ENCODE measurements at regions not wholly inside any gene's neighbourhood (a gene's known extent, or its start where the extent isn't known, plus 50 kb on each side); places are given as distances from the start of the nearest gene placed in this dataset.
"Not testable (repeated sequence)": the region's sequence is repeated elsewhere in the genome, so short reads cannot be mapped to it uniquely, and the experiment has no call there.

DNA sequence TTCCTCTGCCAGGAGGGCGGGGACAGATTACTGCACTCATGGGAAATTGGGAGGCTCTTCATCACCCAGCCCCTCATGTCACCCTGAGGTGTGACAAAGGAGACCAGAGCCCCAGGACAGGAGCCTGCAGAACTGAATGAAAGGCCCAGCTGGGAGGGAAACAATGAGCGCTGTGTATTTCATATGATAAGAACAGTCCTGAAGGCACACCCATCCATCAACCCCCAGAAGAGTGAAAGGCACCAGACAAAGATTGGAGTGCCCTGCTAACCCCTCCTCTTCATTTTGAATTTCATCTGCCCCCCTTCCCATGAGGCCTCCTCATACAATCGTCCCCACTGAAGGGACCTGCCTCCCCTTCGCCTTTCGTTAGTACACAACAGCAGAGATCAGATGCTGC lies 160.0 kb upstream of the PRICKLE2 start:
- no peak for DNase-seq

- no peak for DNase-seq
These were observed 159.3 kb upstream of the PRICKLE2 start for GRCh38 chr3:64384561-64384960.

DNA sequence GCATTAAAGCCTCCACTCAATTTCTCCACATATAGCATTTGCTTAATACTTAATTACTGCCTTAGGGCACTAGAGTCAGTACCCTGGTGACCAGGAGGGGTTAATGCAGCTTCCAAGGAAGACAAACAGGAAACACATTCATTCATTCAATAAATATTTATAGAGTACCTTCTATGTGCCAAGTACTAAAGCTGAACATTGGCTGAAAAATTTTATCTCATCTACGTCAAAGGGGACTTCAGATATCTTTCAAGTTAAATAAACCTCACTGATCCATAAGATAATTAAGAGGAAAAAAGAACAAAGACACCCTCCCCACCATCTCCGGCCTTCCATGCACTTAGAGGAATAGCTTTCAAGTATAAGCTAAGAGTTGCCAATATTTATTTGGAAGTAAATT lies 156.9 kb upstream of the PRICKLE2 start:
- no peak for DNase-seq

DNA sequence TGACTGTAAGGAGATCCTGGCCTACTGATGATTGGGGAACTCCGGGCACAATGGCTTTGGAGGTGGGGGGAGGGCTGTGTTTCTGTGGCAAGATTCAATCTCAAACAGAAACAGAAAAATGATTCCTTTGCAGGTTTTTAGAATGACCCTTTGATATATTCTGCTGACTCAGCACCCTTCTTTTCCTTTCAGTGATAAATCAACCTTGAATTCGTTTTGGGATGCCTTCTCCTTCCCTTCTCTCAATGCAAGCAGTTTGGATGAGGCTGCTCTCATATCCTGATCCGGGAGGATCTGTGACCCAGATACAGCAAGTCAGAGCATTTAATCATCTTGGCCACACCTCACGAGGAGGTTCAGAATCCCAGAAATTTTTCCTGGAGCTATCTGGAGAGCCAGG lies 156.1 kb upstream of the PRICKLE2 start:
- no peak for DNase-seq

DNA sequence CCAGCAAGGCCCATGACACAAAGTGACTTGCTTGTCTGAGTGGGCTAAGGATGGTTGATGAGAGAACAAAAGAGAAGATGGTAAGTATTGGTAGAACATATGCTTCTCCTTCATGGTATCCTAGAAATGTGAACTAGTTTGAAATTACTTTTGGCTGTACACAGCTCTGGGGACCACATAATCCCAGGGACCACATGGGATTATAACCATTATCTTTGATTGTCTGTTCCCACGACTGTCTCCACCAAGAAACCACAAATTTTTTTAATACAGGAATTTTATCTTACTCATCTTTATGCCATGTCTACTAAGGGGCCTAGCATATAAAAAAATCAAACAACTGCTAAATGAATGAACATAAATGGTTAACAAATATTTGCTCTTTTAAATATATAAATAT lies 155.3 kb upstream of the PRICKLE2 start:
- DNase-seq, result no peak

- DNase-seq, result no peak
These were observed 154.0 kb upstream of the PRICKLE2 start for GRCh38 chr3:64379221-64379620.

- no peak for DNase-seq
These were observed 152.7 kb upstream of the PRICKLE2 start for GRCh38 chr3:64377942-64378341.

- DNase-seq, result no peak
These were observed 150.5 kb upstream of the PRICKLE2 start for GRCh38 chr3:64375737-64376136.

- DNase-seq, result no peak
These were observed 144.1 kb upstream of the PRICKLE2 start for GRCh38 chr3:64369390-64369789.

DNA sequence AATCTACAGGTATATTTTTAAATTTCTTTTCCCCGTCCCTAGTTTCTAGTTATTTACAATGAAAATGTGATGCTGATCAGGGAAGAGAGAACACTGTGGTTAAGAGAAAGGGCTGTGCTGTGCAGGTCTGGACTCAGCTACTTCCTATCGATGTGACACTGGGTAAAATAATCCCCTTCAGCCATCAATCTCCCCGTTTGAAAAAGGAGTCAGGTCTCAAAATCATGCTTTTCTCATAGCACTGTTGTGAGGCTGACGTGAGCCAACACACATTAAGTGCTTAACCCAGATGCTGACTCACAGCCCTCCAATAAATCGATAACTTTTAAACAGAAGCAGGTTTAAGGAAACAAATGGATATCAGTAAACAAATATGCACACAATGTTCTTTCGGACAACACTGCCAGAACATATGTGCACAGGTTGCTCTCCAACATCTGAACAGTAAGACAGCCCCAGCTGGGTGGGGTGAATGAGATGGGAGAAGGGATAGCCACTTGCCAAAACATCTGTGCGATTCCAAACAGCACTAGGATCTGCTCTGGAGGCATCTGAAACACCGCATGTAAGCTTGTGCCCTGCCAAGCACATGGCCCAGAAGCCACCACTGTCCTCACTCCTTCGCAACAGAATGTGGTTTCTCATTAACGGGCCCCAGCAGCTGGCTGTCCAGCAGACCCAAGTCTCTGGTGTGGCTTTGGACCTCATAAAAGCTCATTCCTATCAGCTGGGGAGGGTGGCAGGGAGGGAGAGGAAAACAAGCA lies 143.2 kb upstream of the PRICKLE2 start:
- no peak for DNase-seq

GRCh38 chr3:64365877-64366276 lies 140.6 kb upstream of the PRICKLE2 start:
- no peak for DNase-seq

- no peak for DNase-seq
These were observed 138.6 kb upstream of the PRICKLE2 start for GRCh38 chr3:64363842-64364241.

DNA sequence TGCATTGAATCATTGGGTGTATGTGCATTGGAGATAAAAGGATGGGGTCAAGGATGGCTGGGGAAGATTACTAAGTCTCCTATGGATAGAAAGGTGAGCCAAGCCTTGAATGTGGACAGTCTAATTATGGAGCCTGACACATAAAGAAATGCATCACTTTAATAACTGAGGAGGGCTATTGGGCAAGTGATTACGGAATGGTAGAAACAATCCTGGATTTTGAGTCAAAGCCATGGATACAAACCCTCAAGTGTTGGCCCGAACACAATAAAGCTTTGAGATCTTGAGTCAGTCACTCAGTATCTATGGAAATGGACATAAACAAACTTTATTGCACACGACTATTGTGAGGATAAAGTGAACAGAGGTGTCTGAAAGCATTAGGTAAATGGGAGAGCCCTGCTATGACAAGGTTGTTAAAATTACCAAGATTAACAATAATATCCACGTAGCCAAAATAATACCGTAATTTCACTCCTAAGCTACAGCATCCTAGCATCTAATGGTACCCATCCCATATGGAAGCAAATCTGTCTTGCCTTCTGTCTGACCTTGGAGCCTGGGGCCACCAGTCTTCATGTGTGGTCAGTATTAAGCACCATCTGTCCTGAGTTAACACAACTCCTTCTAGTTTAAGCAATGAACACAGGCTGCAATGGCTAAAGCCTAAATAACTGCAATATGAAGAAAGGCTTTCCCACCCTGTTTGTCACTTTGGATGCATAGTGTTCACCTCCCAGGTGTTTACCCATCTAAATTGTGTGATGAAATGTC lies 136.9 kb upstream of the PRICKLE2 start:
- DNase-seq, result no peak

- DNase-seq, result not testable (repeated sequence)
These were observed 135.8 kb upstream of the PRICKLE2 start for GRCh38 chr3:64361036-64361435.

DNA sequence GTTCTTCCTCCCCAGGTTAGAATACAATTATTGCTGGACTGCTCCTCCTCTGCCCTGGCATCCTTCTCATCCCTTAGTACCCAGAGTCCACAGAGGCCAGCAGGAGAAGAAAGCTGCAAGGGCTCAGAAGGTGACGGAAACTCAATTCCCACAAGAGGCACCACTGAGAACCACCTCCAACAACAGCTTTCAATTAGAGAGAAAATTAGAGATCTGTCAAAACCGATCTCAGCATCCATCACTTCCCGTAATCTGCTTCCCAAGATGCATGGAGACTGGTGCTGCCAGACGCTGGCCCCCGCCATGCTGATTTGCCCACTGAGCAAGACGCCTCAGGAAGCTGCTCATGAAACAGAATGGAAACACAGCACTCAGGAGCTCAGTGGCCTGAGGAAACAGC lies 135.0 kb upstream of the PRICKLE2 start:
- no peak for DNase-seq

- DNase-seq, result no peak
These were observed 134.5 kb upstream of the PRICKLE2 start for GRCh38 chr3:64359735-64360134.

DNA sequence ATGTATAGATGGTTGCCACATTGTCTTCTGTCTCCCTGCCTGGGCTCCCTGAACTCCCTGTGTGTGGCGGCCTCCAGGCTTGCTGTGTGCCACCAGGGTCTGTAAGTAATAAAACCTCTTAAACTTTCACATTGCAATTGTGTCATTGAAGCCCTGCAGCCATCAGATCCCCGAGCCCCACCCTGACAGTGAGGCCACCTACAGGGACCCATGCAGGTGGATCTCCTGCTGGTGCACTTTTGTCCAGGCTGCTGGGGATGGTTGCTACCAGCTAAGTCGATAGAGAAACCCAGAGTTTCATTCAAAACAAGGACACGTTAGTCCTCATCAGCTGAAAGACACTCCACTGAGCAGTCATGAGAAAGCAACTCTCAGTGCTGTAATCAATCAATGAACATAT lies 133.6 kb upstream of the PRICKLE2 start:
- DNase-seq, result no peak

- no peak for DNase-seq
These were observed 132.9 kb upstream of the PRICKLE2 start for GRCh38 chr3:64358176-64358575.

DNA sequence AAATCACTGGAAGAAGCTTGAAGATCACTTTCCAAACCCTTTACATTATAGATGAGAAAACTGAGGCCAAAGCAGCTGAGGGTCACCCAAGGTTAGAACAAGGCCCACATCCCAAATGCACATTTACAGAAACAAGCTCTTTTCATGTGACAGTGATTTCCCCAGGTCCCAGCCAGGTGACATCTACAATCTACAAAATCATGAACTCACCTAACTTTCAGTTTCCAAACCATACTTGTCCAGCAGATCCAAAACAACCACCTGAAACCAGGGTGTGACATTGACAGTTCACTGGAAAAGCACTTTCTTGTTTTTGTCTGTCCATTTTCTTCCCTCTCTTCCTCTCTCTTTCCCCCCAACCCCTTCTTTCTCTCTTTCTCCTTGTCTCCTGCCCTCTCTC lies 132.2 kb upstream of the PRICKLE2 start:
- no peak for DNase-seq

DNA sequence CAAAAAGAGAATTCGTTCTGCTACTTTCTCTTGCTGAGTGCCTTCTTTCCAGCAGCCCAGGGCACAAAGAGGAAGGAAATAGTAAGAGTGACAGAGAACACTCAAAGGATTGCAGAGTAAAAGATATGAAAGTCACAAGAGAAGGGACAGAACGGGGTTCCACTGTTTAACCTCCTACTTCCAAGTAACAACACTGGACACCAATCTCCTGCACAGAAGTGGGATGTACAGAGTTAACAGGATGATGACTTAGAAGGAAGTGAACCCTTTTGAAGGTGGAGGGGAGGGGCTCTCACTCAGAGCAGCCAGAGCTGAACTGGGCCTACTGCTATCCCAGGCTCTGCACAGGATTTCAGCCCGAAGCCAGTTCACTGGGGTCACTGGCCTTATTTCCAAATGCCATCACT lies 130.1 kb upstream of the PRICKLE2 start:
- DNase-seq, result no peak

DNA sequence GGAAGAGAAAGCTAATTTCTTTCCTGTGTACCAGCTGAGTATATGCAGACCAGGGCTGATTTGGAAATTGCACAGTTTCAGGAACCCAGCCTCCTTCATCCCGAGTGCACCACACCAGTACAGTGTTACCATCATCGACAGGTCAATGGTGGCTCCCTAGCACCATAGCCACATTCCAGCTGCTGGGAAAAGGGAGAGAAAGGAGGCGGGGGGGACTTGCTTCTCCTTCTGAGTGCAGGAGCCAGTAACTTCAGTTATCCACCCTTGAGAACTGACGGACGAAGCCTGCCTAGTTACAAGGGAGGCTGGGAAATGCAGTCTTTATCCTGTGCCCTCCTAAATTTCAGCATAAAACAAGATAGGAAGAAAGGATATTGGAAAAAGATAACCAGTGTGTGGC lies 129.7 kb upstream of the PRICKLE2 start:
- no peak for DNase-seq

GRCh38 chr3:64354221-64354620 lies 129.0 kb upstream of the PRICKLE2 start:
- DNase-seq, result no peak

- no peak for DNase-seq
These were observed 128.0 kb upstream of the PRICKLE2 start for GRCh38 chr3:64353226-64353625.

DNA sequence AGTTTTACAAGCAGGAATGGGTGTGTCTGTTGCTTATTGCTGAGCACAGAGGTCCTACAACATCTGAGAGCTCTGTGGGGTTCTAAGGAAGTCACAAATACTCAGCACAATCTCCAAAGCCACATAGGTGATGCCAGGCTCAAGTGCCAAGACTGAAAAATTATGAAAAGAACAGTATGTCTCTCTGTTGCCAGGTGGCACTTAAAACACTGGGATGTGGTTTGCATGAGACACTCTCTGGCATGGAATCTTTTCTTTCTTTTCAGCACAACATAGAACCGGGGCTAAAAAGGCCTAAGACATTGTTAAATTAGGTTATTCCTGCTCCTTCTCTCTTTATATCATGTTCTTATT lies 127.3 kb upstream of the PRICKLE2 start:
- peak; percentile 6 for DNase-seq
